ENCODE measurements at regions not wholly inside any gene's neighbourhood (a gene's known extent, or its start where the extent isn't known, plus 50 kb on each side); places are given as distances from the start of the nearest gene placed in this dataset.

DNA sequence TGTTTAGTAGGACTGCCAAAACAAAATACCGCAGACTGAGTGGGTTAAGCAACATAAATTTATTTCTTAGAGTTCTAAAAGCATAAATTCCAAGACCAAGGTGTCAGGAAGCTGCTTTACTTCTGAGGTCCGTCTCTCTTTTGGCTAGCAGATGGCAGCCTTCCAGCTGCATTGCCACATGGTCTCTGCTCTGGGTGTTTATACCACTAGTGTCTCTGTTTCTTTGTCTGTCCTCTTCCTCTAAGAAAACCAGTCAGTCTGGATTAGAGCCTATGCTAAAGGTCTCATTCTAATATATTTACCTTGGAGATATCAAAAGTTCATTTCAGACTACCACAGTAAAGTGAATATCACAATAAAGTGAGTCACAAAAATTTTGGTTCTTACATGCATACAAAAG is 519.8 kb downstream of the COL11A1 start:
- intact Hi-C loops (cut with DNase I) = no loop called here
- no peak for ATAC-seq
- Histone ChIP-seq H3K4me3 (no peak overlapping the region), H3K36me3 (replicated peaks in 1 of 2; ENCODE audit: insufficient read depth in 1 of 2, low read depth in 2 of 2) (no peaks in the 10 kb centered on the region), H3K9me3 (no peaks in the 10 kb centered on the region), H3K27me3 (no peaks in the 10 kb centered on the region), H3K4me1 (no peaks in the 10 kb centered on the region), H3K27ac (no peak overlapping the region)
- no peak for TF ChIP-seq POLR2A (IDR thresholded peaks at IDR 0.05)
- TF ChIP-seq, protein P1, sequence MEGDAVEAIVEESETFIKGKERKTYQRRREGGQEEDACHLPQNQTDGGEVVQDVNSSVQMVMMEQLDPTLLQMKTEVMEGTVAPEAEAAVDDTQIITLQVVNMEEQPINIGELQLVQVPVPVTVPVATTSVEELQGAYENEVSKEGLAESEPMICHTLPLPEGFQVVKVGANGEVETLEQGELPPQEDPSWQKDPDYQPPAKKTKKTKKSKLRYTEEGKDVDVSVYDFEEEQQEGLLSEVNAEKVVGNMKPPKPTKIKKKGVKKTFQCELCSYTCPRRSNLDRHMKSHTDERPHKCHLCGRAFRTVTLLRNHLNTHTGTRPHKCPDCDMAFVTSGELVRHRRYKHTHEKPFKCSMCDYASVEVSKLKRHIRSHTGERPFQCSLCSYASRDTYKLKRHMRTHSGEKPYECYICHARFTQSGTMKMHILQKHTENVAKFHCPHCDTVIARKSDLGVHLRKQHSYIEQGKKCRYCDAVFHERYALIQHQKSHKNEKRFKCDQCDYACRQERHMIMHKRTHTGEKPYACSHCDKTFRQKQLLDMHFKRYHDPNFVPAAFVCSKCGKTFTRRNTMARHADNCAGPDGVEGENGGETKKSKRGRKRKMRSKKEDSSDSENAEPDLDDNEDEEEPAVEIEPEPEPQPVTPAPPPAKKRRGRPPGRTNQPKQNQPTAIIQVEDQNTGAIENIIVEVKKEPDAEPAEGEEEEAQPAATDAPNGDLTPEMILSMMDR (IDR thresholded peaks at IDR 0.05) = no peak
- WGBS, 2 donors = 39 to 41% methylated on average over 2 of the region's 2 CpGs
- DNase-seq = no peak

DNA sequence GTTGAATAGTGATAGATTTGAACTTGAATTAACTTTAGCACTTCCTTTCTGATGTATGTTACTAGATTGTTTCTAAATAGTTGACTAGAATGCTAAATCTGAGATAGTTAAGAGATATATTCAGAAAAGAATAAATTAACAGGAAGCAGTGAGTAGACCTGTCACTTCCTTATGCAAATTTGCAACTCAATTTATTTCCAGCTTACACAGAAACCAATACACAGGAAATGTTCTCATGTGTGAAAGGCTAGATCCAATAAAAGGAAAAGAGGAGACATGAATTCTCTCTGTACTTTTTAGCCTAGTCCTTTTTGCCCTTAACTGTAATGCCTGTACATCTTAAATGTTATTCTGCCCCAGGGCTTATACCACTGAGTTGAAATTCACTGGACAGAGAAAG is 522.3 kb downstream of the COL11A1 start:
- H3K4me1 ChIP-seq = no peaks in the 10 kb centered on the region
- intact Hi-C loops (cut with DNase I) = no loop called here
- H3K27ac ChIP-seq = no peak overlapping the region
- no peak overlapping the region for H3K4me3 ChIP-seq
- no peak for ATAC-seq
- DNase-seq = no peak
- no peaks in the 10 kb centered on the region for H3K27me3 ChIP-seq
- H3K36me3 ChIP-seq (replicated peaks in 1 of 2; ENCODE audit: insufficient read depth in 1 of 2, low read depth in 2 of 2) = no peaks in the 10 kb centered on the region
- no peaks in the 10 kb centered on the region for H3K9me3 ChIP-seq
- no peak for TF ChIP-seq POLR2A (IDR thresholded peaks at IDR 0.05)
- TF ChIP-seq, protein P1 (IDR thresholded peaks at IDR 0.05) = no peak

DNA sequence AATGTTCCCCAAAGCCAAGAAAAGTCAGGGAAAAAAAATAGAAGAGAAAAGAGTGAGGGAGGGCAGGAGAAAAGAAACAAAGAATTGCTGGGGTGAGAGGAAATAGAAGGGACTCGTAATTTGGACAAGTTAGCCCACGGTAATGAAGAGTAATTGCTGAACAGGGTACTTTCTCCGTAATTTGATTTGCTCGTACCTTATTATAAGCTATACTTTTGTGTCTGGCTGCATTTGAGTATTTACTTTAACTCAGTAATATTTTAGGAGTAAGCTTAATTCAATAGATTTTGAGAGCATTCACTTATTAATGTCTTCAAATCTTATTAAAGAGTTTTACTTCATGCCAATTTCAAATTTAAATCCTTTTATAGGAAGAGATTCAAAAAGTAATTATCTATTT is 527.5 kb downstream of the COL11A1 start:
- intact Hi-C loops (cut with DNase I) = no loop called here
- DNase-seq (no peak), ATAC-seq (no peak)
- no peaks in the 10 kb centered on the region for H3K27me3 ChIP-seq
- no peak overlapping the region for H3K4me3 ChIP-seq
- no peaks in the 10 kb centered on the region for H3K4me1 ChIP-seq
- H3K9me3 ChIP-seq = no peaks in the 10 kb centered on the region
- no peaks in the 10 kb centered on the region for H3K36me3 ChIP-seq (replicated peaks in 1 of 2; ENCODE audit: insufficient read depth in 1 of 2, low read depth in 2 of 2)
- 69% methylated on average over 4 of the region's 4 CpGs for WGBS, 2 donors
- no peak overlapping the region for H3K27ac ChIP-seq
- TF ChIP-seq, protein P1 (IDR thresholded peaks at IDR 0.05) = no peak
- no peak for TF ChIP-seq POLR2A (IDR thresholded peaks at IDR 0.05)

DNA sequence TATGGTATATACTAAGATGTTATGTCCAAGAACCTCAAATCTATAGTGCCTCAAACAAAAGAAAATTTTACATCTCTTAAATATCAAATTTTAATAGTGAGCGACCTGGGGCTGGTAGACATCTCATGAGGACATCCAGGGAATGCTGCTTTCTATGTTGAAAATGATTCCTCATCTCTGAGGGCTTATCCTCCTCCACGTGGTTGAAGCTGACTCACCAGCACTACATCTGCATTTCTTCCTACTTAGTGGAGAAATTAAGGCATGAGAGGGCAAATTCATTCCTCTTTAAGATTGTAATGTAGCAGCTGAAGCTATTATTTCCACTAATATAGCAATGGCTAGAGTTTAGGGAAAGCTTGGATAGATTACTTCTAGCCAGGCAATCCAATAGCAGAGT is 529.5 kb downstream of the COL11A1 start:
- TF ChIP-seq, protein P1 (IDR thresholded peaks at IDR 0.05) = no peak
- no peak for TF ChIP-seq POLR2A (IDR thresholded peaks at IDR 0.05)
- 34 to 36% methylated on average over 2 of the region's 2 CpGs for WGBS, 2 donors
- Histone ChIP-seq H3K9me3 (no peaks in the 10 kb centered on the region), H3K36me3 (replicated peaks in 1 of 2; ENCODE audit: insufficient read depth in 1 of 2, low read depth in 2 of 2) (no peaks in the 10 kb centered on the region), H3K27ac (no peak overlapping the region), H3K27me3 (no peaks in the 10 kb centered on the region), H3K4me1 (no peaks in the 10 kb centered on the region), H3K4me3 (no peak overlapping the region)
- ATAC-seq (no peak), DNase-seq (no peak)
- intact Hi-C loops (cut with DNase I) = no loop called here

DNA sequence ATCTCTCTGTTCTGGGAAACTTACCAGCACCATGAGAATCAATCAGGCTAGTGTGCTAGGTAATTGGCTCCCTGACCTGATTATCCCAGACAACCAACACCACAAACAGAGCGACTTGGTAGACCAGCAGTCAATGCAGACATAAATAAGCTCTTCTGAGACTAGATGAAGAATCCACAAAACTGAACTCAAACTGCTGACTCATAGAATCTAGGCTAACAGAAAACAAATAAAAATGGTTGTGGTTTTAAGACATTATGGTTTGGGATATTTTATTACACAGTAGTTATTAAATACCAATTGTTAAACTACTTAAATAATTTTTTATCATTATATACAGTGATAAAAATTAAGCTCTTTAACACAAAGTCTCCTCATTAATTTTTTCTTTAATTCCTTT is 535.7 kb downstream of the COL11A1 start:
- intact Hi-C loops (cut with DNase I) = no loop called here
- Histone ChIP-seq H3K4me3 (no peak overlapping the region), H3K27ac (no peak overlapping the region), H3K27me3 (no peaks in the 10 kb centered on the region), H3K36me3 (replicated peaks in 1 of 2; ENCODE audit: insufficient read depth in 1 of 2, low read depth in 2 of 2) (no peaks in the 10 kb centered on the region), H3K4me1 (no peaks in the 10 kb centered on the region), H3K9me3 (no peaks in the 10 kb centered on the region)
- DNase-seq (no peak), ATAC-seq (no peak)
- WGBS, 2 donors = 41 to 56% methylated on average over 1 of the region's 1 CpG
- TF ChIP-seq POLR2A (IDR thresholded peaks at IDR 0.05) = no peak
- TF ChIP-seq, protein P1 (IDR thresholded peaks at IDR 0.05) = no peak

Data from body of pancreas (tissue), 4 donors.